Tibial nerve (tissue), 4 donors: ENCODE measurements at regions not wholly inside any gene's neighbourhood (a gene's known extent, or its start where the extent isn't known, plus 50 kb on each side); places are given as distances from the start of the nearest gene placed in this dataset.
"Not testable (repeated sequence)": the region's sequence is repeated elsewhere in the genome, so short reads cannot be mapped to it uniquely, and the experiment has no call there.

Source experiments
- DNase-seq, 2 donors: peaks; one replicate each; pipeline ENCODE4 v3.0.0-alpha.2; 2019; ENCODE audit warnings: low spot score in 2 of 2
- H3K27ac ChIP-seq, 4 donors: fragments of 200-600 bp; sonication (generic) in 3 of 4; one replicate each; pipeline ENCODE4 v1.5.1; 2017 to 2019; ENCODE audit warnings: mild to moderate bottlenecking in 1 of 4
- H3K27me3 ChIP-seq, 2 donors: fragments of 200-600 bp; sonication (generic) in 1 of 2; one replicate each; pipeline versions ENCODE4 v1.5.1 to v1.6.0; 2017 to 2019
- H3K36me3 ChIP-seq, 3 donors: fragments of 200-600 bp; sonication (generic); one replicate each; pipeline ENCODE4 v1.5.1; 2018 to 2019
- H3K4me1 ChIP-seq, 4 donors: fragments of 200-600 bp; sonication (generic) in 3 of 4; one replicate each; pipeline ENCODE4 v1.5.1; 2017 to 2019
- H3K4me3 ChIP-seq, 4 donors: fragments of 200-600 bp; sonication (generic) in 3 of 4; one replicate each; pipeline ENCODE4 v1.5.1; 2017 to 2019; ENCODE audit warnings: mild to moderate bottlenecking in 1 of 4, moderate library complexity in 1 of 4
- H3K9me3 ChIP-seq, 4 donors: fragments of 200-600 bp; sonication (generic) in 3 of 4; one replicate each; pipeline ENCODE4 v1.5.1; 2017 to 2019
- EP300 ChIP-seq, 2 donors: sonication (generic); formaldehyde crosslinking; IDR thresholded peaks; one replicate each; pipeline ENCODE4 v1.6.1; 2017; ENCODE audit warnings: antibody characterized with exemption in 2 of 2, mild to moderate bottlenecking in 1 of 2
- POLR2A ChIP-seq, 2 donors: fragments of 450-650 bp; IDR thresholded peaks; one replicate each; pipeline ENCODE4 v1.6.1; 2017; ENCODE audit warnings: antibody characterized with exemption in 2 of 2, mild to moderate bottlenecking in 2 of 2, moderate library complexity in 2 of 2
- WGBS, 2 donors: methylation state at CpG; one replicate each; pipeline ENCODE4 v1.1.5; 2018; 5-methylcytosine and 5-hydroxymethylcytosine counted together
- TF ChIP-seq, protein P1 (sequence below), 5 experiments: fragments of 200-600 bp in 3 of 5; fragments of 450-650 bp in 2 of 5; sonication (generic) in 3 of 5; IDR thresholded peaks; one replicate each; pipeline ENCODE4 v1.5.1; 2016 to 2019; ENCODE audit warnings: antibody characterized with exemption in 5 of 5, mild to moderate bottlenecking in 3 of 5, moderate library complexity in 2 of 5

DNA sequence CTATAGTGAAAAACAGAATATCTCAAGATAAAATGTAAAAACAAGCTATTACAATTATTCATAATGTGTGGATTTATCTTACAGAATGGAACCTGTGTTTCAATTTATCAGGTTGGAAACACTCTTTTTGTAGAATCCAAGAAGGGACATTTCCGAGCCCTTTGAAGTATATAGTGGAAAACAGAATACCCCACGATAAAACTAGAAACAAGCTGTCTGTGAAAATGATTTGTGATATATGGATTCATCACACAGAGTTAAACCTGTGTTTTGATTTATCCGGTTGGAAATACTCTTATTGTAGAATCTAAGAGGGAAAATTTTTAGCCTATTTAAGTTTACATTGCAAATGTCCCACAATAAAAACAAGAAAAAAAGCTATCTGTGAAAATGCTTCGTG, 388.2 kb downstream of the PRDM9 start:
- H3K4me3 ChIP-seq: no peak overlapping the region
- H3K27ac ChIP-seq: no peak overlapping the region
- no peaks in the 10 kb centered on the region for H3K27me3 ChIP-seq
- TF ChIP-seq, protein P1, sequence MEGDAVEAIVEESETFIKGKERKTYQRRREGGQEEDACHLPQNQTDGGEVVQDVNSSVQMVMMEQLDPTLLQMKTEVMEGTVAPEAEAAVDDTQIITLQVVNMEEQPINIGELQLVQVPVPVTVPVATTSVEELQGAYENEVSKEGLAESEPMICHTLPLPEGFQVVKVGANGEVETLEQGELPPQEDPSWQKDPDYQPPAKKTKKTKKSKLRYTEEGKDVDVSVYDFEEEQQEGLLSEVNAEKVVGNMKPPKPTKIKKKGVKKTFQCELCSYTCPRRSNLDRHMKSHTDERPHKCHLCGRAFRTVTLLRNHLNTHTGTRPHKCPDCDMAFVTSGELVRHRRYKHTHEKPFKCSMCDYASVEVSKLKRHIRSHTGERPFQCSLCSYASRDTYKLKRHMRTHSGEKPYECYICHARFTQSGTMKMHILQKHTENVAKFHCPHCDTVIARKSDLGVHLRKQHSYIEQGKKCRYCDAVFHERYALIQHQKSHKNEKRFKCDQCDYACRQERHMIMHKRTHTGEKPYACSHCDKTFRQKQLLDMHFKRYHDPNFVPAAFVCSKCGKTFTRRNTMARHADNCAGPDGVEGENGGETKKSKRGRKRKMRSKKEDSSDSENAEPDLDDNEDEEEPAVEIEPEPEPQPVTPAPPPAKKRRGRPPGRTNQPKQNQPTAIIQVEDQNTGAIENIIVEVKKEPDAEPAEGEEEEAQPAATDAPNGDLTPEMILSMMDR (IDR thresholded peaks at IDR 0.05): no peak
- TF ChIP-seq EP300 (IDR thresholded peaks at IDR 0.05) (no peak), POLR2A (IDR thresholded peaks at IDR 0.05) (no peak)
- H3K4me1 ChIP-seq: no peaks in the 10 kb centered on the region
- DNase-seq: no peak
- peaks cover 0 to 10% (median 2%) of the 10 kb centered on the region in 4 donors for H3K9me3 ChIP-seq
- H3K36me3 ChIP-seq: no peaks in the 10 kb centered on the region
- 81 to 82% methylated on average over 4 of the region's 4 CpGs for WGBS, 2 donors

DNA sequence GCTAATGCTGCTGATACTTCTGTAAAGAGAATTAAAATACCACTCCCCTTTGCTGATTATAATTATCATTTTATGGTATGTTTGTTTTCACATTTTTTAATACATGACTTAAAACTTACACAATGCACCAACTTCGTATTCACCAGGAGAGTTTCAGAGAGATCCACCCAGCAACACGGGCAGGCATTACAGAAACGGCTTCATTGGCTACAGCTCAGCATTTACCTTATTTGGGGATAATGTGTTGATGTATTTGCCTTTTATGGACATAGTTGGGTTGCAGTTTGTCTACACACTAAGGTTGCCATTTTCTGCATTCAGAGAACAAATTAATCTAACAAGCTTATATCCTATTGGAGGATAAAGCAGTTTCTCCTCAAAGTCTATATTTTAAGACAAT, 423.6 kb downstream of the PRDM9 start:
- Histone ChIP-seq H3K27me3 (no peaks in the 10 kb centered on the region), H3K27ac (no peak overlapping the region), H3K9me3 (no peaks in the 10 kb centered on the region), H3K4me1 (no peaks in the 10 kb centered on the region), H3K36me3 (no peaks in the 10 kb centered on the region), H3K4me3 (no peak overlapping the region)
- no peak for TF ChIP-seq POLR2A (IDR thresholded peaks at IDR 0.05)
- no peak for TF ChIP-seq EP300 (IDR thresholded peaks at IDR 0.05)
- TF ChIP-seq, protein P1 (IDR thresholded peaks at IDR 0.05): no peak
- no peak for DNase-seq
- WGBS, 2 donors: 68 to 79% methylated on average over 3 of the region's 3 CpGs

DNA sequence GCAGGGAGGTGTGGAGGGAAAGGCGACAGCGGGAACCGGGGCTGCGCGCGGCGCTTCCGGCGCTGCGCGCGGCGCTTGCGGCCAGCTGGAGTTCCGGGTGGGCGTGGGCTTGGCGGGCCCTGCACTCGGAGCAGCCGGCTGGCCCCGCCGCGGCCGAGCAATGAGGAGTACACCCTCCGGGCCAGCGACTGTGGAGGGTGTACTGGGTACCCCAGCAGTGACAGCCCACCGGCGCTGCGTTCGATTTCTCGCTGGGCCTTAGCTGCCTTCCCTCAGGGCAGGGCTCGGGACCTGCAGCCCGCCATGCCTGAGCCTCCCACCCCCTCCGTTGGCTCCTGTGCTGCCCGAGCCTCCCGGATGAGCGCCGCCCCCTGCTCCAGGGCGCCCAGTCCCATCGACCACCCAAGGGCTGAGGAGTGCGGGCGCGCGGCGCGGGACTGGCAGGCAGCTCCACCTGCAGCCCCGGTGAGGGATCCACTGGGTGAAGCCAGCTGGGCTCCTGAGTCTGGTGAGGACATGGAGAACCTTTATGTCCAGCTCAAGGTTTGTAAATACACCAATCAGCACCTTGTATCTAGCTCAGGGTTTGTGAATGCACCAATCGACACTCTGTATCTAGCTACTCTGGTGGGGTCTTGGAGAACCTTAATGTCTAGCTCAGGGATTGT, 444.0 kb downstream of the PRDM9 start:
- not testable (repeated sequence) for H3K4me3 ChIP-seq, H3K36me3 ChIP-seq, H3K27ac ChIP-seq, H3K4me1 ChIP-seq, DNase-seq, H3K27me3 ChIP-seq
- 92 to 94% methylated on average over 23 to 24 of the region's 47 CpGs for WGBS, 2 donors
- peaks cover 0 to 11% (median 2%) of the 10 kb centered on the region in 4 donors for H3K9me3 ChIP-seq

DNA sequence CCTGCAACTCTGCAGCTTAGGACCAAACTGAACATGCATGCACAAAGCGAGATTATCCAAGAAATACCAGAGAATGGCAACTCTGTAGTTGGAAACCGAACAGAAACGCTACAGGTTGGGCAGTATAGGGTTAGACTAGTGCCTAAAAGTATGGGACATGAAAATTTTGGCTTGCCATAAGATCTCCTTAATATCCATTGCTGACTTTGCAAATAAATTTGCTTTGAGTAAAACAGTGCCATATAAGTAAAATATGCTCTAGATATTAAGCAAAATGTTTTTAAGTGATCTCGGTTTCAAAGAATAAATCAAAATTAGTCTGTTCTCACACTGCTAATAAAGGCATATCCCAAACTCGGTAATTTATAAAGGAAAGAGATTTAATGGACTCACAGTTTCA, 456.0 kb downstream of the PRDM9 start:
- Histone ChIP-seq H3K27me3 (no peaks in the 10 kb centered on the region), H3K9me3 (no peaks in the 10 kb centered on the region), H3K36me3 (no peaks in the 10 kb centered on the region), H3K27ac (no peak overlapping the region), H3K4me3 (no peak overlapping the region), H3K4me1 (no peaks in the 10 kb centered on the region)
- no peak for DNase-seq
- TF ChIP-seq, protein P1 (IDR thresholded peaks at IDR 0.05): no peak
- 83 to 85% methylated on average over 5 of the region's 5 CpGs for WGBS, 2 donors

DNA sequence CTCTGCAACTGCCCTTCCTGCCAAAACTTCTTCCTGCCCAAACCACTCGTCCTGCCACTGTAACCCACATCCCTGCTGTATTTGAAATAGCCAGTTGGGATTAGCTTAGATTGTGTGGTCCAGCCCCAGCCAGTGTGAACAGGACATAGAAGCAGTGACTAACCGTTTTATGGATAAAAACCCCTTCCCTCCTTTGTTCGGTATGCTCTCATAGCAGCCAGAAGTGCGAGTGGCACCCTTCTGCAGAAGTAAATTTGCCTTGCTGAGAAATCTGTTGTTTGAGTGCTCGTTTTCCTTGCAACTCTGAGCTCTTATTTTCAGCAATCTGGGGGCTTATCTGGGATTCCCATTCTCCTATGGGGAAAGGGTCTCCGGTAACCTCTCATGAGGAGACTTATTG, 470.0 kb downstream of the PRDM9 start:
- TF ChIP-seq EP300 (IDR thresholded peaks at IDR 0.05) (no peak), POLR2A (IDR thresholded peaks at IDR 0.05) (no peak)
- TF ChIP-seq, protein P1 (IDR thresholded peaks at IDR 0.05): no peak
- 63 to 76% methylated on average over 6 of the region's 6 CpGs for WGBS, 2 donors
- Histone ChIP-seq H3K4me1 (no peaks in the 10 kb centered on the region), H3K36me3 (no peaks in the 10 kb centered on the region), H3K4me3 (no peak overlapping the region), H3K27me3 (no peaks in the 10 kb centered on the region), H3K9me3 (peaks cover 0 to 16% (median 0%) of the 10 kb centered on the region in 4 donors), H3K27ac (no peak overlapping the region)
- DNase-seq: no peak

DNA sequence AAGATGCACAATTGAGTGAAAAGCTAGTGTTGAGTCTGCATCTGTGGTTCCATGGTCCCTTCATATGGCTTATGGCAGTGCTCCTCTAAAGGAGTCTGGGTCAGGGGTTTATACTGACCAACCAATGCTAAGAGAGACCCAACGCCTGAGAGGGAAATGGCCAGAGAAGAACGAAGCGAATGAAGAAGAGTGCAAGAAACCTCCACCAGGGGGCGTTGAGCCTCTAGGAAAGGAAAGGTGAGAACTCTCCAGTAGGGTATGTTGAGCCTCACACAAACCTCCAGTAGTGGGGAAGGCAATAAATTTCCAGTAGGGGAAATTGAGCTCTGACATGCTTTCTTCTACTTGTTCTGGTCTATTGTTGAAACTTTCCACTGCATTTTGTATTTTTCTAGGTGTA, 470.6 kb downstream of the PRDM9 start:
- H3K4me3 ChIP-seq: no peak overlapping the region
- peaks cover 0 to 16% (median 0%) of the 10 kb centered on the region in 4 donors for H3K9me3 ChIP-seq
- H3K4me1 ChIP-seq: no peaks in the 10 kb centered on the region
- H3K27me3 ChIP-seq: no peaks in the 10 kb centered on the region
- no peaks in the 10 kb centered on the region for H3K36me3 ChIP-seq
- H3K27ac ChIP-seq: no peak overlapping the region
- 66 to 67% methylated on average over 4 of the region's 4 CpGs for WGBS, 2 donors
- no peak for DNase-seq
- TF ChIP-seq POLR2A (IDR thresholded peaks at IDR 0.05): no peak
- TF ChIP-seq EP300 (IDR thresholded peaks at IDR 0.05): no peak
- TF ChIP-seq, protein P1 (IDR thresholded peaks at IDR 0.05): peak in 1 of 5 experiments; percentile 5
